Activated CD4-positive, alpha-beta T cell treated with anti-CD3 and anti-CD28 coated beads for 4 hours (primary cell): ENCODE measurements at regions not wholly inside any gene's neighbourhood (a gene's known extent, or its start where the extent isn't known, plus 50 kb on each side); places are given as distances from the start of the nearest gene placed in this dataset.

Source experiments
- DNase-seq, 2 donors: peaks; one replicate each; pipeline ENCODE4 v3.0.0-alpha.2; 2020

DNA sequence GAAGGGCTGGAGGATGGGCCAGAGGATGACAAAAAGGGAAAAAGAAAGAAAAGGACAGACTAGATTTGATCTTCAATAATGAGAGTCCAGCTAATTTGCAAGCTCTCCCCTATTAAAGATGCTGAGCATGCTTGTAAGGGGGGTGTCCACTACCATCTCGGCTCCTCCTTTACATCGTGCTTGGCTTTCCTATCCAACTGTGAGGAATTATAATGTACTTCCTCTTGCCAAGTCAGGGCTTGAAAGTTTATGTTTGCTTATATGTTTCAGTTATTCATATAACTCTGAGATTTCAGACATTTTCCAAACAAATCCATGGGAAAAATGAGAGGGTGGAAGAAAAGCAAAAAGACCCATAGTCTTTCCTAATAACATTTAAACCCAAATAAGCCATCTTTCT lies 387.1 kb downstream of the METTL15 start:
- no peak for DNase-seq

DNA sequence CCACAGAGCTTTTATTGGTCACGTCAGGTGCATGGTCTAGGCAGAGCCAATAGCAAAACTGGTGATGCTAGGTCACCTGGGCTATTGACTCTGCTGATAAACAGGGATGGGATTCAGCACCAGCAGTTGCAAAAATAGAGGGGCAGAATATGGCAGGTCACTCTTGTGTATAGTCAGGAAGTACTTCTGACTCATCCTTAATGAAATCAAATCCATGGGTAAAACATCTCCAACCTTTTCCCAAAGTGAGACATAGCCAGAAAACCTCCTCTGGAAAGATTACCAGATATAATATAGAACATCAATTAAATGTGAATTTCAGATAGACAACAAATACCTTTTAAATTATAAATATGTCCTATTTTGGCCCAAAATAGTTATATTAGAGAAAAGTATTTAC lies 383.2 kb downstream of the METTL15 start:
- DNase-seq, result no peak

DNA sequence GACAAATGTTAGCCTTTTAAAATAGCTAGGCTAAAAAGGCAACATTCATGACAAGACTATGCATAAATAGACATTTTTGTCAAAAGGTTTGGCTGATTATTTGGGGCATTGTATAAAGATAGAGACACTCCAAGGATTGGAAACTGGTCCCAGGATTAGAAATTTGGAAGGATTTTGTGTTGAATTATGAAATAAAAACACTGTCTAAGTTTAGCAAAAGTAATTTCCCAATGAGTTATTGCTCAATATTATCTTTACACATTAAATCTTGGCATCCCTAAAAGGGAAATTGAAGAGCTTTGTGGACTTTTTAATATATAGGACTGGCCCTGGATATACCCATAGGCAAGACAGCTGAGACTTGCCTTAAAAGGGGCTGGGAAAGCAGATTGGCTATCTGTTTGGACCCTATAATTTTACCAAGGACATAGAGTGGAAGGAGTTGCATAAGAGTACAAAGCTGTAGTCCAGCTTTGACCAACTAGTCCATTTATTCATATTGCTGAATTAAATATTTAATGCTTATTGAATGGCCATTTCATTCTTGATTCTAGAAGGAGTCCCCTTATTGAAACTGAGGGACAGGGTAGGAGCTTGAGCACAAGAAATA lies 382.7 kb downstream of the METTL15 start:
- no peak for DNase-seq

DNA sequence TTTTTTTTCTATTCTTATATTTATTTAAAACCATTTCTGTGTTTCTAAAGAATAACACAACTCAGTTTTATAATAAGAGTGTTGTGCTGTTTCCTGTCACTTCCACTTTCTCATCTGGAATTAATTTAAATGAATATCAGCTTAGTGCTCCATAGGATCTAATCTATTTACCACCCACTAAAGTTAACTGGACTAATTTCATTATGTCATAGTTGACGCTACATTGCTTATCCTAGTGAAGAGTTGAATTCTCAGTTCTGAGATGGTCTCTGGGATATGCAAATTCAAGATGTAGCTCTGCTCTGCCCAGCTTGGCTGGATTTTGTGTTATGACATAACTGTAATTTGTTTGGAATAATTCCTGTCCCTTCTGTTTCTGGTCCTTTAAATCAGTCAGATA lies 380.1 kb downstream of the METTL15 start:
- no peak for DNase-seq

DNA sequence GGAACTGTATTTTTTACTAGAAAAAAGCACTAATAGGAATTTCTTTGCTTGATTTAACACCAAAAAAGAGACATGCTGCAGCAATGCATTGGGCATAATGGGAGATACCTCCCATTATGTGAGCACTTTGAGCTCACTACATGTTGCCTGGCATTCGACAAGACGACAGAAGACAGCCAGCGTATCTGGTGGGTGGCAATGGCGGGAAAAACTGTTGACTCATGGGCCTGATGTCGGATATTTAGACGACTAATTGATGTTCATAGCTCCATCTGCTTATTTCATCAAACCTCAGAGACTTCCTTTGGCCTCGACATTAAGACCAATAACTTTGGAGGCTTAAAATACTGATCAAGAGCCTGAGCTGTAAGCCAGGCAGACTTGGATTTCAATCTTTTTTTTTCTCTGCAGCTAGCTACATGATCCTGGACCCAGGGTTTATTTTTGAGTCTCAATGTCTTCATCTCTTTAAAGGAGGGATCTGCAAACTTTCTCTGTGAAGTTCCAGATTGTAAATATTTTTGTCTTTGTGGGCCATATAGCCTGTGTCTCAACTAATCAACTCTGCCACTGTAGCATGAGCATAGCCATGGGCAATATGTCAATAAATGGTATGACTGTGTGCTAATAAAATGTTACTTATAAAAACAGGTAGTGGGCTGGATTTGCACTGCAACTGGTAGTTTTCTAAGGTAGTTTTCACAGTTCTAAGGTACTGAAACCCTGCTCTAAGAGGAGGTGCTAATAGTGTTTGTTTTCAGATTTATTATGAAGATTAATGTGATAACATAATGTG lies 375.1 kb downstream of the METTL15 start:
- no peak for DNase-seq

DNA sequence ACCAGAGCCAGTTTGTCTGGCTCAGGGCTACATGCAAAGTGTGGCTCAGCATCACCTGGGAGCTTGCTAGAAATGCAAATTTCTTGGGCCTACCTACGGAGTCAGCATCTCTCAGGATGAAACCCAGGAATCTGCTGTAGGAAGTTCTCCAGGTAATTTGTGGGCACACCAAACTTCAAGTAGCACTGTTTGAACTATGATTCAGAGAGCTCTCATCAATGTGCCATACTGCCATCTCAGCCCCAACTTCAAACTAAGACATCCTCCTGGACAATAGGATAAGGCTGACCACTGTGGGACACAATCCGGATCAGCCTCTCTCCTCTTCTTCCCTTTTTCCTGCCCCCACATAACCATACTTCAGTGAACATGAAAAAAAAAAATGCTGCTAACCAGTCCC lies 374.5 kb downstream of the METTL15 start:
- DNase-seq, result no peak

DNA sequence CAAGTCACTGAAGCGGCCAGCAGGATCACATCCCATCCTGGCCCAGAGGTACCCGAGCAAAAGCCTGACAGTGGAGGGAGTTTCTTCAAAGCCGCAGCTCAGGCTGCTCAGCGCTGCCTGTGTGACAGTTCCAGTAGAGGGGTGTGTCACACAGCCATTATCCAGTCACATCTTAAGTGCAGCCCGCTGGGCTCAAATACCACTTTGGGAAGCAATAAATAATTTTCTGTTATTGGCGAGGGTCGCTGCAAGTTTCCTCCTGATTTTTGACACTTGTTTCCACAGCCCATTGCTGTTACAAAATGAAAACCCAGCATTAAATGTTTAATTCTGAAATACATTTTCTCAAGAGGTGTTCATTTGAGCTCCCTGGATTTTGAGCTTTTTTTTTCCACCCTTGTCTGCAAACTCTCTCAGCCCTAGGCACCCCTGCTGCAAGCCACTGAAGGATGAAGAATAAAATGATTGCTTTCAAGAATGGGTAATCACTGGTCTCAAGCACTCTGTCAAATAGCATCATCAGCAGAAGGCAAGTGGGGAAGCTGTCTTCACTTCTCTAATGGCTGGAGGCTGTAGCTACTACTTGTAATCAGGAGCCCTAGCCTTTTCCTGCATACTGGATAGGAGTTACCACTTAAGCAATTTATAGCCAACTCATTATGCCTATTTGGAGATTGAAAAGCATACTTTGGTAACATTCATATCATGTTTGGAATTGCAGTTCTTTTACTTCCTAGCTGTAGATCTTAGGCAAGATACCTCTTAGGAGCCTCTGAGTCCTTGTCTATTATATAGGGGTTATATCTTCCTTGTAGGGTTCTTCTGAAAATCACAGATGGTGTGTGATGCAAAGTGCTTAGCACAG lies 373.7 kb downstream of the METTL15 start:
- no peak for DNase-seq

DNA sequence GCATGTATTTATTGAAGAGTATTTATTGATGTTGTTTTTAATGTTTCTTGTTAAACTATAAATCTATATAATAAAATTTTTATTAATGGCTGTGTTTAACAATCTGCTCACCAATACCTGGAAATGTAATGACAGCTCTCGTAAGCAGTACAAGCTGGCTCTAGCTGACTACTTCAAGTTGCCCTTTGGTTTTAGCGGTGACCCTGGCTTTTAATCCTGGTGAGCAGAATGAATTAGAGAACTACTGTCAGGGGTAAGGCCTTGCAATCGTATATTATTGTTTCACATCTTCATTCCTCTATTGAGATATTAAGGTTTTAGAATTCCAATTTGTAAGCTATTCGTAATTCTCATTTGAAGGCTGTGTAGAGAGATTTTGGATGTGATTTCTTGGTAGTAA lies 372.2 kb downstream of the METTL15 start:
- DNase-seq, result no peak

DNA sequence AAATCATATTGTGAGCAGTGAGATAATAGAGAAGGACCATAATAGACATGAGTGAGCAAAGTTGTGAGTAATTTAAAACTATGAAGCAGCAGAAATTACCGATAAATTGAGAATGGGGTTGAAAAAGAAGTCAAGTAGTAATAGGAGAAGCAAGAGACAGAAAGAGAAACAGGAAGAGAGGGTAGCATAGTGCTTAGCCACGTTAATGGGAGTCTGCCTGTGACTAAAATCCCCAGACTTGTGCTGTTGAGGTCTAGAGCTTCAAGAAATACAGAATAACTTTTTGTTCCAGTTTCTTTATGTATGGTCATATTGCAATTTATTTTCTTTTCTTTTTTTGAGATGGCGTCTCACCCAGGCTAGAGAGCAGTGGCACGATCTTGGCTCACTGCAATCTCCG lies 368.7 kb downstream of the METTL15 start:
- DNase-seq, result no peak

DNA sequence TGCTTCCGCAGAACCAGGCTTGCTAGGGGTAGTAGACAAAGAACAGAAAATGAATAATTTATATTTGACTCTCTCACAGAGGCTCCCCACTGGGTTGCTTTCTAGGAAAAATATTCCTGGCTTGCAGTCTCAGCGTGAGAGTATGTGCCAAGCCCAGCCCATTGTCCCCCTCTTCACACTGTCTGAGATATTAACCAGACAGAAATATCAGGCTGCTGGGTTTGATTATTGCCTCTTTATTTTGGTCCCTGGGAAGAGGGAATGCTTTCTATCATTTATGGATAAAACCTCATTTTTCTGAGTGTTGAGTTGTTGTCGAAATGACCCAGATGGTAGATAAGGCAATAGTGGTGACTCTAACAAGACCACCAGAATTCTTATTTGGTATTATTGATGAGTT lies 367.9 kb downstream of the METTL15 start:
- DNase-seq, result no peak

DNA sequence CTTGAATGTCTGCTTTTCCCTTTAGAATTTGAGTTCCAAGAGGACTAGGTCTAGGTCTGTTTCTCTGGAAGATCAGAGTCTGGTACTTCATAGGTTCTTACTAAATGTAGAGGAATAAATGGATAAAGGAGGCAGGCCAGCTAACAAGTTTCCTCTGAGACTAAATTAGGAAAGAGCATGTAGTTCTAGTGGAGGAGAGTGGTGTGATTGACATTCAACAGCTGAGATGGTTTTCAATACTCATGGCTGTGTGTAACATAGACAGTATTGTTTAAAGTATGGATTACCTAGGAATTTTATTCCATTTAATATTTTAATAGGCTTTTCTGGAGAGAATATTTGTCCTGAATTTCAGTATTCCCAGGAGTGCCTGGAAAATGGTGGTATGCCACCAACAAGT lies 364.7 kb downstream of the METTL15 start:
- no peak for DNase-seq

DNA sequence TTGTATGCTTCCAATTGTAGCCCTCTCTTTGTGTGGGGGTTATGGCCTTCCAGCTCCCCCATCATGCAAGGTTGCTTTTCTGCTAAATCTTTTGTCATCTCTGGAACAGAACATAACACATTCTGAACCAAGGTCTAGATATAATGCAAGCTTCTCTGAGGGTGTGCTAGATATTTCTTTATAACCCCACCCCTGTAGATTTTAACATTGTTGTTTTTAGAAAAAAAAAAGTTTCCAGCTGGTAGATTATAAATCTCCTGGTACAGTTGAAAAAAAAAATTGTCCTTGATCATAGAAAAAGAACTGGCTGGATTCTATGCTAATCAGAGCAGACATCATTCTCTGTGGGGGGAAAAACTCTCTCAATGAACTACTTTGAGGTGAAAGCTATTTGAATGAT lies 363.3 kb downstream of the METTL15 start:
- DNase-seq, result no peak

DNA sequence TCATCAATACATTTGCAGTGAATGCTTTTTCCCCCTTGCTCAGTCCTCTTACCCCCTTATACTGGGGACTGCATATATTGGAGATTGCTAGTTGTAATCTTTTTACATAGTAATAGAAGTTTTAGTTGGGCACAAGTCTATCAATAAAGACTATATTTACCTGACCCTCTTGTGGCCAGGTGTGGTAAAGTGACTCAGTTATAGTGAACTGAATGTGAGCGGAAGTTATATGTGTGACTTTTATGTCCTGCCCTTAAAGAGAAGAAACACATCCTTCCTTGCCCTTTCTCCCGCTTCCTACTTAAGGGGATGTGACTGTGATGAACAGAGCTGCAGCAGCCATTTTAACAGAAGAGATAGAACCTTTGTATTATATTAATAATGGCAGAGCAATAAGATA lies 362.0 kb downstream of the METTL15 start:
- DNase-seq, result no peak

DNA sequence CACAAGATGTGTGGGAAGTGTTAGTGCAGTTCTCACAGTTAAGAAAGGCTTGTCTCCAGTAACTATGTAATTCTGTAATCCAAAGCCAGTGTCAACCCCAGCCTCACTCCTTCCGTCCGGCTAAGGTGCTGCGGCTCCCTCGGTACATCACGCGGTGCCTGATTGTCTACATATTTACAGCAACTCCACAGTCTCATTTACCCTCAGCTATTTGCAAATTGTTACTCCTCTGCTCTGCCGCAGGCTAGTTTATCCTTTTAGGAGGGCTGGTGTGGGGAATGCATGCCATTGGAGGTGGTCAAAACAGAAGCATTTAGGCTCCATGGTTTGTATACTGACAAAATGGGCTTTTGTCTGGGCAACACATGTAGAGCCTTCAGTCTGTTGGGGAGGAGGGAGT lies 358.3 kb downstream of the METTL15 start:
- no peak for DNase-seq

DNA sequence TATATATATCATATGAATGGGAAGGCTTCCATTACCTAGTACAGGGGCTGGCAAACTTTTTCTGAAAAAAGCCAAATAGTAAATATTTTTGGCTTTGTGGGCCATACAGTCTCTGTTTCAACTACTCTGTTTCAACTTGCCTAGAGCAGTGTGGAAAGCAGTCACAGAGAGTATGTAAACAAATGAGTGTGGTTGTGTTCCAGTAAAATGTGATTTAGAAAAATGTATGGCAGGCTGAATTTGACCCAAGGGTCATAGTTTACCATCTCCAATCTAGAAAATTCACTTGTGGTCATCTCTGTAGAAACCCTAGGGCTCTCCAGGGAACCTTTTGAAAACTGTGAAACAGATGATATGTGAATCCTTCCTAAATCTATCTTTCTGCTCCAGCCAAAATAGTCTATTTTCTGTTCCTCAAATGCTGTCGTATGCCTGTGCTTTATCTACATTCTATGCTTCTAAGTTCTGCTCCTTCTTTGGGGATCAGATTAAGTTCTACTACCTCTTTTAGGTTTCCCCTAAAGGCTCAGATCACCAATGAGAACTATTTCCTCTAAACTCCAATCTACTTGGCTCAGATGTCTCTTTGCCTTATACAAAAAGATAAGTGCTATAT lies 356.2 kb downstream of the METTL15 start:
- DNase-seq, result no peak

DNA sequence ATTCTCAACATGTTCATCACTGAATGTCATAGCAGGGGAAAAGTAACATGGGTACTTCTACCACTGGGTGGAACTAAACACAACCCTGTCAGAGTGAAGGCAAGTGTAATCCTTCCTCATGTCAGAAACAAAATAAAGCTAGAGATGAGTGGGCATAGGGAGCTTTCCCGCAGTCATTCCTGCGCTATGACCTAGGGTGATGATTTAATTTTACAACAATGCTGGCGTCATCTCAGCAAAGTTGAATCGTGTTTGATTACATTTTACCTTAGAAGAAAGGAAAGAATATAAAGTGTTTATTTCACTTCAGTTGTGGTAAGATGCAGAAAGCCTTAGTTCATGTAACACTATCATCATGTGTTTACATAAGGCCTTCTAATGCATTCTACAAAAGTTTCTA lies 355.6 kb downstream of the METTL15 start:
- no peak for DNase-seq

DNA sequence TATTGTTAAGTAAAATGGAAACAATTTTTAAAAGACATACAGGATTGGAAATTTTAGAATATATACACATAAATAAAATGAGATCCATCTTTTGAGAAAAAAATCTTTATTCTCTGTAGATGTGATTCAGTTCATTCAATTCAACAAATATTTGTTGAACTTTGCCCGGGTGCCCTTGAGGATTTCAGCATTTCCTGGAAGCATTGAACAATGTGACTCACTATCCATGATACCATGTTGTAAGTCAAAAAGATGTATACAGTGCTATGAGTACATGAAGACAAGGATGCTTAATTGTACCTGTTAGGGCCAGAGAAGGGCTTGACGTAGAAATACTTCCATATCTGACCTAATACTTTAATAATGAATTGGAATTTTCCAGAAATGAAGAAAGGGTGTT lies 353.7 kb downstream of the METTL15 start:
- DNase-seq, result no peak

DNA sequence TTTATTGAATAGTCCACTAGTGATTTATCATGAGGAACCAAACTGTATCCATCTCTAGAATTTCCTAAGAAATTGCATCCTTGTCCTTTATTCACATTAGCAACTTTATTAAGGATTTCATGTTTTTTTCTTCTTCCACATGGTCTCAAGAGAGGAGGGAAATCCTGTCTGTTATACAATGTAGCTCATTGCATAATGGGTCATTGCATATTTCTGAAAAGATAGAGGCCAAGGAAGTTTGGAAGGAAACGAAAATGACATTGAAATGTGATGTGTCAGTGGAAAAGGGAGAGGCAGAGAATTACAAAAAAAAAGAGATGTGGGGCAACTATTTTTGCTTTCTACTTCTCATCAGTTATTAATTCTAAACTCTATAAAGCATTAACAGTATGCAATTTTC lies 353.1 kb downstream of the METTL15 start:
- DNase-seq, result no peak

DNA sequence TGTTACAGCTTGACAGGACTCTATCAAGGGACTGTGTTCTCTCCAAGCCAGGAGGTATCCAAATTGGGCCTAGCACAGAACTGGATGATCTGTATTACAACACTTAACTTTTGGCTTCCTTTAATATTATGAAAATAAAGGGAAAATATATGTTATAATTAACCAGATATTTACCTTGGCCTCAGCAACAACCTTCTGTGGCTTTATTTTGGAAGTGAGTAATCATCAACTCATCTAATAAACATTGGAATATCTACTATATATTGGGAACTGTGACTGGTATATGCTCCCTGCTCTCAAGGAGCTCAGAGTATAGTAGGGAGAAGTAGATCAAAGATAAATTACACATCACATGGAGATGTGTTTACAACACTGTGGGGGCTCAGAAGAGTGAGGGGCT lies 352.2 kb downstream of the METTL15 start:
- no peak for DNase-seq

DNA sequence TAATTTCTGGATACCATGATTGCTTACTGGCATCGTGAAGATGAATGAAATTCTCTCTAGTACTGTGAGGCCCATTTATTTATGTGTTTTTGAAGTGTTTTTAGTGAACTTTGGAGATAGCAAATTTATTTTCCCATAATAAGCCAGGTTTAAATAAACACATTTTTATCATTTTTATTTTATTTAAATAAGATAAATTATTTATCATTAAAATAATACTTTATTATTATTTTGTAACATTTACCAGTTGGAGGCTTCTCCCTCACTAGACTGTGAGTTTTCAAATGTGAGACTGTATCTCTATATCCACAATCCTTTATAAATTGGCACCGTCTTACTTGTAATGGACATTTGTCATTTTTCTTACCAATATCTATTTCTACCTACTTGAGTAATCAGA lies 351.7 kb downstream of the METTL15 start:
- DNase-seq, result no peak

DNA sequence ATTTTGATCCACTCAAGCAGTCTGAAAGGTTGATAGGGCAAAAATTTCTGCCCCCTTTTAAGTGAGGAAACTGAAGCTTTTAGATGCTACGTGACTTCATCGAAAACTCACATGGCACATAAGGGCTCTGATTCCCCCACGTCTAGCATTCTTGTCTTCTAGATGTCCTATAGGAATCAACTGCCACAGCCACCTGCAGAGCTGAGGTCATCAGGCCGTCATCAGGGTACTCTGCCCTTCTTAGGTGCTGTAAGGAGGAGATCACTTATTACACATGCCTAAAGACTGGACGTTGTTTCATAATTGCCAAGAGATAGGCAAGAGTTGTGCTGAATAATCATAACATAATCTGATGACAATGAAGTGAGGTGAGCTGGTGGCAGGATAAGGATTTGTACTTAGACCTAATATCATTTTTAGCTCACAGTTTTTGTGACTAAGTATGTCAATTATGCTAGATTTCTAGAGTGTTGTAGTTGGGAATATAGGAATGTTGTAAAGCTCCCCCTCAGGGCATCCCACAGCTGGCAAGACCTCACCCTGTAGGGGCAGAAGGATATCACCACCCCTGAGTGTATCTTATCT lies 349.4 kb downstream of the METTL15 start:
- no peak for DNase-seq

DNA sequence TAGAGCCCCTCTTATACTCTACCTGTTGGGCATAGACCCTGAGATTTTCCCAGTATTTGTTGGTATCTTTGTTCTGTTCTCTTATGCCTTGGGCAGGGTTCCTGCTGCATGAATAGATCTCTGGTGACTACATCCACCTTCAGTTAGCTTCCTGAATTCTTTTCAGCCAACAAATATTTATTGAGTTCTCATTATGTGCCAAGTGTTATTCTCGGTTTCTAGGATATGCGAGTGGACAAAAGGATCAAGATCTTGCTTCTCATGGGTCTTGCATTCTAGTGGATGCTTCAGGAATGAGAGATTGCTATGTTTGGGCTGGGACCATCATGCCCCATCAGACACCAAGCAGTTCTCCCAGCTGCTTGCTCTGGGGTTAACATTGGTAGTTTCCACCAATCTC lies 340.0 kb downstream of the METTL15 start:
- no peak for DNase-seq

DNA sequence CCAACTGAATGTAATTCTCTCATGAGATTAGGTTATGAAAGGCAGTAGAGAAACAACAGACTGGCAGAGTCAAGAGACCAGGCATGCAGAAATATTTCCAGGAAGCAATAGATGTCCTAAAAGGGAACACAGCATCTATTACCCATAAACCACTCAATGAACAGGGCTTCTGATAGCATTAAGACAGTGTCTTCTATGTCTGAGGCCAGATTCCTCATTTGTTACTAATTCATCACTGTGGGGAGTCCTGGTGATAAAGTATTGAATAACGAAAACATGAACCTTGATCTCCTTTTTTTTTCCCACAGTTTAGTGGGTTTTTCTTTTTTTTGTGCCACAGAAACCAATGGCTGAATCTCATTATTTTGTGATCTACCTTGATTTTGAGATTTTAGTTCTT lies 339.0 kb downstream of the METTL15 start:
- DNase-seq, result no peak
